ENCODE measurements at regions not wholly inside any gene's neighbourhood (a gene's known extent, or its start where the extent isn't known, plus 50 kb on each side); places are given as distances from the start of the nearest gene placed in this dataset.

DNA sequence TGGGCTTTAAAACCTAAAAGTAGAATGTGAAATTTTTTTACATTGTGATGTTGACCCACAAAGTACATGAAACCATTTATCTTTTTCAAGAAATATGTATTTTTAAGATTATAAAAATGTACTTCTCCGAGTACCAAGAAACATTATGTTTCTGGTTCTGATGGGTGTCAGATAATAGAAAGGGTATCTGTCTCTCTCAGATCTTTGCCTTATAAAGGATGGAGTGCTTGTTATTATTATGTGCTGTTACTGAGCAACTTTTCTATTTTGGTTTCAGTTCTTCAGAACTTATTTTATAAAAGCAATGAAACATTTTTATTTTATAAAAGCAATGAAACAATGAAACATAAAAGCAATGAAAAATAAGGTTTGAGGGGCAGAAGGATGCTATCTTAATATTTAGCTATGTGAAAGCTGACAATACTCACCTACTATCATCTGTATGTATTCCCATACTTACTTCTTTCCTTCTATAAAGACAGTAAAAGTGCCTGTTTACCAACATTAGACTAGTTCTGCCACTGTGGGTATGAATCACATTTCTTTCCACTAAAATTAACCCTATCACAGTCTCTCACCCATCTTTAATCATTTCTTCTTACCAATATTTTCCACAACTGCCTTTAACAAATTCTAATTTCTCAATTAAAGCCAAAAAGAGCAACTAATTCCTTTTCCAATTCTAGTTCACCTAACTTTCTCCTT is 540.7 kb upstream of the KCNMB2 start:
- no peak overlapping the region for H3K27ac ChIP-seq (ENCODE audit: low read depth, low read length)
- no peak overlapping the region for H4K8ac ChIP-seq (ENCODE audit: low read depth, low read length)
- no peak overlapping the region for H3K9ac ChIP-seq (ENCODE audit: low read length)
- no peak overlapping the region for H3K4me2 ChIP-seq (ENCODE audit: low read length)
- H3K36me3 ChIP-seq (ENCODE audit: control insufficient read depth, insufficient read depth, low read length) = no peaks in the 10 kb centered on the region
- no peak overlapping the region for H2BK15ac ChIP-seq (replicated peaks; ENCODE audit: low read depth)
- no peak for DNase-seq
- no peak overlapping the region for H3K4me3 ChIP-seq (ENCODE audit: low read length)
- no peaks in the 10 kb centered on the region for H3K4me1 ChIP-seq (ENCODE audit: control insufficient read depth, low read depth, low read length)
- no CpG with 5 or more reads among the region's 1 CpG for WGBS (ENCODE audit: extremely low coverage, insufficient coverage, low lambda C conversion rate)
- H3K79me1 ChIP-seq (ENCODE audit: low read length) = no peaks in the 10 kb centered on the region
- no peak overlapping the region for H3K4ac ChIP-seq (ENCODE audit: low read depth, low read length)
- no peaks in the 10 kb centered on the region for H3K79me2 ChIP-seq (ENCODE audit: control insufficient read depth, insufficient read depth, low read length)
- H4K5ac ChIP-seq (ENCODE audit: low read length) = no peak overlapping the region
- H3K56ac ChIP-seq (ENCODE audit: low read length) = no peak overlapping the region
- no peak overlapping the region for H3K23ac ChIP-seq (ENCODE audit: low read length)
- no peaks in the 10 kb centered on the region for H3K27me3 ChIP-seq (ENCODE audit: insufficient read depth, low read length, poor library complexity)
- H2BK5ac ChIP-seq (ENCODE audit: low read length) = no peak overlapping the region
- H3K18ac ChIP-seq (ENCODE audit: low read length) = no peak overlapping the region
- H2AK5ac ChIP-seq (ENCODE audit: low read length) = no peak overlapping the region
- H2BK120ac ChIP-seq (ENCODE audit: low read depth, low read length) = no peak overlapping the region

DNA sequence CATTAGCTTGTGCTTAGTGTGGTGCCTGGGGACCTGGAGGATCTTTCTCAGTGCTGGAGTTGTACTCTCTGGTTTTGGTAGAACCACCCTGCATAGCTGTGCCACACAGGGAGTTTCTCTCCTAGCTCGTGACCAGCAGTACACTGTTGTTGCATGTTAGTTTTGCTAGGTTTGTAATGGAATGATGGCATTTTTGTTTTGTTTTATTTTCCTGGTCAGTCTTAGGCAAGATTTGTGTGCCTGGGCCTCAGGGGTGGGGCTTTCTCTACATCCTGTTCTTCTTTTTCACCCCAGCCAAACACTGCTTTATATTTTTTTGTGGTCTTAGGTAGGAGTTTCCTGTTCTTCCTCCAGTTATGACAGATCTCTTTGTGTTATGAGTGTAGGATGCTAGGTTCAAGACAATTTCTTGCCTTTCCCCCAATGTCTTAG is 534.5 kb upstream of the KCNMB2 start:
- Histone ChIP-seq H3K9ac (ENCODE audit: low read length) (no peak overlapping the region), H3K23ac (ENCODE audit: low read length) (no peak overlapping the region), H2BK15ac (replicated peaks; ENCODE audit: low read depth) (no peak overlapping the region), H3K4me3 (ENCODE audit: low read length) (no peak overlapping the region), H3K56ac (ENCODE audit: low read length) (no peak overlapping the region), H3K4me2 (ENCODE audit: low read length) (no peak overlapping the region), H3K36me3 (ENCODE audit: control insufficient read depth, insufficient read depth, low read length) (no peaks in the 10 kb centered on the region), H2BK120ac (ENCODE audit: low read depth, low read length) (no peak overlapping the region), H2AK5ac (ENCODE audit: low read length) (no peak overlapping the region), H4K5ac (ENCODE audit: low read length) (no peak overlapping the region), H2BK5ac (ENCODE audit: low read length) (no peak overlapping the region), H3K27me3 (ENCODE audit: insufficient read depth, low read length, poor library complexity) (no peaks in the 10 kb centered on the region), H3K79me2 (ENCODE audit: control insufficient read depth, insufficient read depth, low read length) (no peaks in the 10 kb centered on the region), H3K4me1 (ENCODE audit: control insufficient read depth, low read depth, low read length) (no peaks in the 10 kb centered on the region), H3K27ac (ENCODE audit: low read depth, low read length) (no peak overlapping the region), H3K79me1 (ENCODE audit: low read length) (no peaks in the 10 kb centered on the region), H3K18ac (ENCODE audit: low read length) (no peak overlapping the region), H3K4ac (ENCODE audit: low read depth, low read length) (no peak overlapping the region), H4K8ac (ENCODE audit: low read depth, low read length) (no peak overlapping the region)
- WGBS (ENCODE audit: extremely low coverage, insufficient coverage, low lambda C conversion rate) = no CpG with 5 or more reads among the region's 1 CpG
- DNase-seq = no peak

DNA sequence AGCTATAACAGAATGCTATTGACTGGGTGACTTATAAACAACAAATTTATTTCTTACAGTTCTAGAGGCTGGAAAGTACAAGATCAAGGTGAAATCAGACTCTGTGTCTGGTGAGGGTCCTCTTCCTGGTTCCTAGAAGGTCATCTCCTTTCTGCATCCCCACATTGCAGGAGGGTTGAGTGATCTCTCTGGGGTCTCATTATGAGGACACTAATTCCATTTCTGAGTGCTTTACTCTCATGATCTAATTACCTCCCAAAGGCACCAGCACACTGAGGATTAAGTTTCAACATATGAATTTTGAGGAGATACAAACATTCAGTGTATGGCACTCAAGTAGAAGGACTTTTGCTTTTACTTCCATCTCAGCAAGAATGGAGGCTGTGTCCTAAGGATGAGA is 534.1 kb upstream of the KCNMB2 start:
- Histone ChIP-seq H4K8ac (ENCODE audit: low read depth, low read length) (no peak overlapping the region), H3K9ac (ENCODE audit: low read length) (no peak overlapping the region), H3K27ac (ENCODE audit: low read depth, low read length) (no peak overlapping the region), H3K4me1 (ENCODE audit: control insufficient read depth, low read depth, low read length) (no peaks in the 10 kb centered on the region), H3K56ac (ENCODE audit: low read length) (no peak overlapping the region), H2BK5ac (ENCODE audit: low read length) (no peak overlapping the region), H4K5ac (ENCODE audit: low read length) (no peak overlapping the region), H2BK15ac (replicated peaks; ENCODE audit: low read depth) (no peak overlapping the region), H2AK5ac (ENCODE audit: low read length) (no peak overlapping the region), H3K27me3 (ENCODE audit: insufficient read depth, low read length, poor library complexity) (no peaks in the 10 kb centered on the region), H3K18ac (ENCODE audit: low read length) (no peak overlapping the region), H3K4me3 (ENCODE audit: low read length) (no peak overlapping the region), H3K36me3 (ENCODE audit: control insufficient read depth, insufficient read depth, low read length) (no peaks in the 10 kb centered on the region), H3K79me2 (ENCODE audit: control insufficient read depth, insufficient read depth, low read length) (no peaks in the 10 kb centered on the region), H3K4ac (ENCODE audit: low read depth, low read length) (no peak overlapping the region), H3K23ac (ENCODE audit: low read length) (no peak overlapping the region), H3K4me2 (ENCODE audit: low read length) (no peak overlapping the region), H3K79me1 (ENCODE audit: low read length) (no peaks in the 10 kb centered on the region), H2BK120ac (ENCODE audit: low read depth, low read length) (no peak overlapping the region)
- no peak for DNase-seq

DNA sequence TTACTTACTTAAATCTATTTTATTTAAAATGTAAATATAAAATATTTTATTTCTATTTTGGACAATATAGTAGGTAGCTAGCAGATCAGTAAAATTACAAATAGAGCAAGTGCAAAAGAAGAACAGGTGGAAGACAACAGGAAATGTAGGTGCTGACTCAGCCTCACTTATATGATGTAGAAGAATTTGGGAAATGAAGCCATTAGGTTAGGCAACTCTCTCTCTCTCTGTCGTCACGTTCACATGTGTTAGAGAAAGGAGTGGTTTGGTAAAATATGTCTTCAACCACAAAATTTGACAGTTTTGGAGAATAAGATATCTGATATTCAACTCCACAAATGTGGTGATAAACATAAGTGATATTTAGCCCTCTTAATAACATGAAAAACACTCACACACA is 532.5 kb upstream of the KCNMB2 start:
- Histone ChIP-seq H2BK120ac (ENCODE audit: low read depth, low read length) (no peak overlapping the region), H3K9ac (ENCODE audit: low read length) (no peak overlapping the region), H3K4ac (ENCODE audit: low read depth, low read length) (no peak overlapping the region), H3K79me1 (ENCODE audit: low read length) (no peaks in the 10 kb centered on the region), H3K36me3 (ENCODE audit: control insufficient read depth, insufficient read depth, low read length) (no peaks in the 10 kb centered on the region), H3K4me3 (ENCODE audit: low read length) (no peak overlapping the region), H3K4me2 (ENCODE audit: low read length) (no peak overlapping the region), H3K27me3 (ENCODE audit: insufficient read depth, low read length, poor library complexity) (no peaks in the 10 kb centered on the region), H2AK5ac (ENCODE audit: low read length) (no peak overlapping the region), H4K8ac (ENCODE audit: low read depth, low read length) (no peak overlapping the region), H2BK15ac (replicated peaks; ENCODE audit: low read depth) (no peak overlapping the region), H3K27ac (ENCODE audit: low read depth, low read length) (no peak overlapping the region), H3K4me1 (ENCODE audit: control insufficient read depth, low read depth, low read length) (no peaks in the 10 kb centered on the region), H2BK5ac (ENCODE audit: low read length) (no peak overlapping the region), H3K56ac (ENCODE audit: low read length) (no peak overlapping the region), H4K5ac (ENCODE audit: low read length) (no peak overlapping the region), H3K79me2 (ENCODE audit: control insufficient read depth, insufficient read depth, low read length) (no peaks in the 10 kb centered on the region), H3K18ac (ENCODE audit: low read length) (no peak overlapping the region), H3K23ac (ENCODE audit: low read length) (no peak overlapping the region)
- DNase-seq = no peak
- no CpG with 5 or more reads among the region's 2 CpGs for WGBS (ENCODE audit: extremely low coverage, insufficient coverage, low lambda C conversion rate)

DNA sequence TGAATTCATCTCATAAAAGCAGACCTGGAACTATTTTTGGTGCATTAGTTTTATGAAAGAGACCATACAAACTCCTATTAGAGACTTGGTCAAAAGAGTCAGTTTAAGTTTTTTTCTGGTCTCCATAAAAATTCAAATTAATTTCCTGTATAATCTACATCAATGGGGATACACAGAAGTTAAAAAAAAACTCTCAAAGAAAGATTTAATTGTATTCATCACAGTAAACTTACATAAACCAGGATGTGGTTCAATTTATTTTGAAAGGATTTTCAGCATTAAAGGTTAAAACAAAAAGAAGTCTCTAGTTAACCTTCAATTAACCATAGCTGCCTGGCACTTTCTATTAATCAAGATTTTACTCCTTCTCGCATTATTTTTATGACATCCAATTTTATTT is 530.3 kb upstream of the KCNMB2 start:
- Histone ChIP-seq H3K27ac (ENCODE audit: low read depth, low read length) (no peak overlapping the region), H4K5ac (ENCODE audit: low read length) (no peak overlapping the region), H3K56ac (ENCODE audit: low read length) (no peak overlapping the region), H3K18ac (ENCODE audit: low read length) (no peak overlapping the region), H3K4me3 (ENCODE audit: low read length) (no peak overlapping the region), H2AK5ac (ENCODE audit: low read length) (no peak overlapping the region), H3K23ac (ENCODE audit: low read length) (no peak overlapping the region), H3K79me2 (ENCODE audit: control insufficient read depth, insufficient read depth, low read length) (no peaks in the 10 kb centered on the region), H3K79me1 (ENCODE audit: low read length) (no peaks in the 10 kb centered on the region), H3K9ac (ENCODE audit: low read length) (no peak overlapping the region), H3K4ac (ENCODE audit: low read depth, low read length) (no peak overlapping the region), H3K4me1 (ENCODE audit: control insufficient read depth, low read depth, low read length) (no peaks in the 10 kb centered on the region), H2BK5ac (ENCODE audit: low read length) (no peak overlapping the region), H4K8ac (ENCODE audit: low read depth, low read length) (no peak overlapping the region), H2BK15ac (replicated peaks; ENCODE audit: low read depth) (no peak overlapping the region), H2BK120ac (ENCODE audit: low read depth, low read length) (no peak overlapping the region), H3K36me3 (ENCODE audit: control insufficient read depth, insufficient read depth, low read length) (no peaks in the 10 kb centered on the region), H3K4me2 (ENCODE audit: low read length) (no peak overlapping the region), H3K27me3 (ENCODE audit: insufficient read depth, low read length, poor library complexity) (no peaks in the 10 kb centered on the region)
- no peak for DNase-seq
- WGBS (ENCODE audit: extremely low coverage, insufficient coverage, low lambda C conversion rate) = no CpG with 5 or more reads among the region's 1 CpG

DNA sequence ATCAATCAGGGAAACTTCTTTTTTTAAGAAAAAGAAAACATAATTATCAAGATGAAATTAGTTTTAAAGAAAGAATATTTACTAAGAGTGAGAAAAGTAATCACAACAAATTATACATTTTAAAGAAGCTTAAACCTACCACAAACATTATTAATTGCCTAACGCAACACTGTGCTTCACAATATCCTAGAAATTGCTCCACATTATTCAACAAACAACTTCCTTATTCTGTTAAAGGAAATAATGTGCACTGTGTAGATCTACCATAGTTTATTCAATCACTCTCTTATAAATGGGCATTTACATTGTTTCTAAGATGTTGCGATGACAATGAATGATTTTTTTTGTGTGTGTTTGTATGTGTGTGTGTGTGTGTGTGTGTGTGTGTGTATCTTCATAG is 525.9 kb upstream of the KCNMB2 start:
- Histone ChIP-seq H2BK15ac (replicated peaks; ENCODE audit: low read depth) (no peak overlapping the region), H3K79me2 (ENCODE audit: control insufficient read depth, insufficient read depth, low read length) (no peaks in the 10 kb centered on the region), H2BK5ac (ENCODE audit: low read length) (no peak overlapping the region), H2BK120ac (ENCODE audit: low read depth, low read length) (no peak overlapping the region), H3K4me2 (ENCODE audit: low read length) (no peak overlapping the region), H3K18ac (ENCODE audit: low read length) (no peak overlapping the region), H3K4me3 (ENCODE audit: low read length) (no peak overlapping the region), H3K23ac (ENCODE audit: low read length) (no peak overlapping the region), H3K4me1 (ENCODE audit: control insufficient read depth, low read depth, low read length) (no peaks in the 10 kb centered on the region), H3K79me1 (ENCODE audit: low read length) (no peaks in the 10 kb centered on the region), H4K8ac (ENCODE audit: low read depth, low read length) (no peak overlapping the region), H2AK5ac (ENCODE audit: low read length) (no peak overlapping the region), H3K56ac (ENCODE audit: low read length) (no peak overlapping the region), H3K4ac (ENCODE audit: low read depth, low read length) (no peak overlapping the region), H3K27ac (ENCODE audit: low read depth, low read length) (no peak overlapping the region), H3K9ac (ENCODE audit: low read length) (no peak overlapping the region), H3K36me3 (ENCODE audit: control insufficient read depth, insufficient read depth, low read length) (no peaks in the 10 kb centered on the region), H3K27me3 (ENCODE audit: insufficient read depth, low read length, poor library complexity) (no peaks in the 10 kb centered on the region), H4K5ac (ENCODE audit: low read length) (no peak overlapping the region)
- no peak for DNase-seq
- WGBS (ENCODE audit: extremely low coverage, insufficient coverage, low lambda C conversion rate) = 100% methylated on average over 2 of the region's 2 CpGs

Data from mesendoderm (in vitro differentiated cells).